Keratinocyte (primary cell): ENCODE measurements at regions not wholly inside any gene's neighbourhood (a gene's known extent, or its start where the extent isn't known, plus 50 kb on each side); places are given as distances from the start of the nearest gene placed in this dataset.

Experiments
- DNase-seq: peaks from one replicate; pipeline ENCODE4 v3.0.0-alpha.2; 2011; ENCODE audit warnings: low read depth, missing footprints, low spot score
- FAIRE-seq: peaks from 2 replicates; lab custom pipeline; 2011; peaks lifted over from hg19 to GRCh38; lab: Jason Lieb, UNC
- H2AFZ ChIP-seq: 2 replicates; pipeline ENCODE4 v1.6.0; 2012; ENCODE audit warnings: low read length, control low read depth, inconsistent platforms; ENCODE audit not compliant: control insufficient read depth
- H3K27ac ChIP-seq: 2 replicates; pipeline ENCODE4 v1.5.1; 2011; ENCODE audit warnings: low read length; ENCODE audit not compliant: control insufficient read depth, insufficient read depth
- H3K27me3 ChIP-seq: 3 replicates; pipeline ENCODE4 v1.6.0; 2011; ENCODE audit warnings: low read length; ENCODE audit not compliant: control insufficient read depth, insufficient read depth; ENCODE audit errors: extremely low read depth
- H3K36me3 ChIP-seq, 2 experiments: 2 replicates in 1 of 2; 3 replicates in 1 of 2; pipeline ENCODE4 v1.5.1; 2011; ENCODE audit warnings: low read length in 2 of 2, mild to moderate bottlenecking in 1 of 2; ENCODE audit not compliant: control insufficient read depth in 2 of 2, insufficient read depth in 2 of 2; ENCODE audit errors: extremely low read depth in 1 of 2
- H3K4me1 ChIP-seq: 3 replicates; pipeline ENCODE4 v1.5.1; 2011; ENCODE audit warnings: low read length; ENCODE audit not compliant: control insufficient read depth, insufficient read depth; ENCODE audit errors: extremely low read depth
- H3K4me2 ChIP-seq: 3 replicates; pipeline ENCODE4 v1.6.0; 2011; ENCODE audit warnings: low read depth, low read length; ENCODE audit not compliant: control insufficient read depth, insufficient read depth; ENCODE audit errors: extremely low read depth
- H3K4me3 ChIP-seq, 3 experiments: fragments of 200-600 bp in 1 of 3; sonication (generic) in 1 of 3; 2 replicates in 2 of 3; 3 replicates in 1 of 3; pipeline ENCODE4 v1.5.1; 2011 to 2016; ENCODE audit warnings: low read length in 3 of 3, mild to moderate bottlenecking in 3 of 3, control low read depth in 2 of 3, inconsistent platforms in 1 of 3, low read depth in 1 of 3, mixed read lengths in 1 of 3, mixed run types in 1 of 3, moderate library complexity in 1 of 3; ENCODE audit not compliant: control insufficient read depth in 2 of 3, insufficient read depth in 2 of 3; ENCODE audit errors: extremely low read depth in 1 of 3
- H3K79me2 ChIP-seq: 2 replicates; pipeline ENCODE4 v1.6.0; 2012; ENCODE audit warnings: low read length; ENCODE audit not compliant: control insufficient read depth, insufficient read depth
- H3K9ac ChIP-seq: 3 replicates; pipeline ENCODE4 v1.6.0; 2011; ENCODE audit warnings: low read length; ENCODE audit not compliant: control insufficient read depth, insufficient read depth; ENCODE audit errors: extremely low read depth
- H3K9me1 ChIP-seq: 3 replicates; pipeline ENCODE4 v1.6.0; 2011; ENCODE audit warnings: low read length; ENCODE audit not compliant: control insufficient read depth, insufficient read depth; ENCODE audit errors: extremely low read depth
- H3K9me3 ChIP-seq: 2 replicates; pipeline ENCODE4 v1.5.1; 2012; ENCODE audit warnings: low read depth, low read length; ENCODE audit not compliant: control insufficient read depth
- H4K20me1 ChIP-seq: 3 replicates; pipeline ENCODE4 v1.6.0; 2011; ENCODE audit warnings: low read length; ENCODE audit not compliant: control insufficient read depth, insufficient read depth; ENCODE audit errors: extremely low read depth
- CTCF ChIP-seq, 3 experiments: IDR thresholded peaks in 1 of 3; conservative IDR thresholded peaks in 1 of 3; optimal IDR thresholded peaks in 1 of 3; 2 replicates in 2 of 3; 3 replicates in 1 of 3; pipeline versions ENCODE3 to v1.5.1; 2011; ENCODE audit warnings: low read length in 3 of 3, mild to moderate bottlenecking in 3 of 3, moderate library complexity in 2 of 3, control low read depth in 1 of 3, inconsistent platforms in 1 of 3; ENCODE audit not compliant: insufficient read depth in 2 of 3; ENCODE audit errors: extremely low read depth in 1 of 3
- EZH2 ChIP-seq: IDR thresholded peaks from one replicate; pipeline ENCODE4 v1.6.1; 2012; ENCODE audit warnings: inconsistent platforms, mild to moderate bottlenecking, low read length, moderate library complexity
- dilution Hi-C: fragments of 300-500 bp; cut with MboI; formaldehyde crosslinking; loops from one replicate; pipeline ENCODE4 v1.7.0; 2020; ENCODE audit warnings: low sequenced_read_pairs; ENCODE audit not compliant: extremely low pct_ligation_motif_present

- no peak overlapping the region for H3K9ac ChIP-seq
- TF ChIP-seq CTCF (optimal IDR thresholded peaks at IDR 0.05 in 1 of 3, IDR thresholded peaks at IDR 0.05 in 1 of 3, conservative IDR thresholded peaks at IDR 0.05 in 1 of 3; ENCODE audit: extremely low read depth in 1 of 3, insufficient read depth in 2 of 3, low read length in 3 of 3) (no peak), EZH2 (no peak)
- H2AFZ ChIP-seq = no peak overlapping the region
- no peaks in the 10 kb centered on the region for H4K20me1 ChIP-seq
- H3K27me3 ChIP-seq = no peaks in the 10 kb centered on the region
- no peak overlapping the region for H3K27ac ChIP-seq
- peak; percentile 34 for FAIRE-seq
- H3K4me3 ChIP-seq = no peak overlapping the region
- H3K4me2 ChIP-seq = no peak overlapping the region
- H3K36me3 ChIP-seq = no peaks in the 10 kb centered on the region
- dilution Hi-C loops = no loop called here
- H3K79me2 ChIP-seq = no peaks in the 10 kb centered on the region
- peaks cover 47% of the 10 kb centered on the region for H3K4me1 ChIP-seq
- no peaks in the 10 kb centered on the region for H3K9me3 ChIP-seq
- no peak for DNase-seq
- H3K9me1 ChIP-seq = no peaks in the 10 kb centered on the region
Measured at GRCh38 chr14:49954171-49954631, 61.3 kb downstream of the ARF6 start.

- no peaks in the 10 kb centered on the region for H3K9me1 ChIP-seq
- DNase-seq (no peak), FAIRE-seq (no peak)
- H3K4me3 ChIP-seq = no peak overlapping the region
- TF ChIP-seq CTCF (optimal IDR thresholded peaks at IDR 0.05 in 1 of 3, IDR thresholded peaks at IDR 0.05 in 1 of 3, conservative IDR thresholded peaks at IDR 0.05 in 1 of 3; ENCODE audit: extremely low read depth in 1 of 3, insufficient read depth in 2 of 3, low read length in 3 of 3) (no peak), EZH2 (no peak)
- dilution Hi-C loops = no loop called here
- no peak overlapping the region for H3K9ac ChIP-seq
- no peaks in the 10 kb centered on the region for H4K20me1 ChIP-seq
- H3K27ac ChIP-seq = no peak overlapping the region
- H2AFZ ChIP-seq = no peak overlapping the region
- H3K4me1 ChIP-seq = peaks cover 45% of the 10 kb centered on the region
- no peaks in the 10 kb centered on the region for H3K9me3 ChIP-seq
- H3K27me3 ChIP-seq = no peaks in the 10 kb centered on the region
- no peak overlapping the region for H3K4me2 ChIP-seq
- H3K79me2 ChIP-seq = no peaks in the 10 kb centered on the region
- no peaks in the 10 kb centered on the region for H3K36me3 ChIP-seq
Measured at GRCh38 chr14:49955024-49955423, 62.1 kb downstream of the ARF6 start.
